Endometrium (tissue), 2 donors: ENCODE measurements at regions not wholly inside any gene's neighbourhood (a gene's known extent, or its start where the extent isn't known, plus 50 kb on each side); places are given as distances from the start of the nearest gene placed in this dataset.
"Not testable (repeated sequence)": the region's sequence is repeated elsewhere in the genome, so short reads cannot be mapped to it uniquely, and the experiment has no call there.

Experiments
- FAIRE-seq: peaks from 2 replicates; lab custom pipeline; 2012; peaks lifted over from hg19 to GRCh38; lab: Jason Lieb, UNC
- donor health status: control.
- donor health status: control.

GRCh38 chr2:183630964-183631363, 506.7 kb downstream of the NUP35 start:
- no peak for FAIRE-seq

GRCh38 chr2:183656121-183656520, 531.9 kb downstream of the NUP35 start:
- FAIRE-seq = no peak

GRCh38 chr2:183665425-183665824, 541.2 kb downstream of the NUP35 start:
- FAIRE-seq = no peak

GRCh38 chr2:183666031-183666430, 541.8 kb downstream of the NUP35 start:
- FAIRE-seq = peak; percentile 72

- no peak for FAIRE-seq
Observed at GRCh38 chr2:183671233-183671632, 547.0 kb downstream of the NUP35 start.

- no peak for FAIRE-seq
Observed at GRCh38 chr2:183678908-183679307, 554.7 kb downstream of the NUP35 start.

GRCh38 chr2:183680573-183680972, 556.3 kb downstream of the NUP35 start:
- FAIRE-seq = no peak

- FAIRE-seq = peak; percentile 51
Observed at GRCh38 chr2:183684686-183685085, 560.4 kb downstream of the NUP35 start.

GRCh38 chr2:183696028-183696427, 571.8 kb downstream of the NUP35 start:
- no peak for FAIRE-seq

- FAIRE-seq = no peak
Observed at GRCh38 chr2:183709829-183710228, 585.6 kb downstream of the NUP35 start.

- no peak for FAIRE-seq
Observed at GRCh38 chr2:183718246-183718645, 594.0 kb downstream of the NUP35 start.

GRCh38 chr2:183723278-183723677, 599.0 kb downstream of the NUP35 start:
- FAIRE-seq = no peak

- FAIRE-seq = no peak
Observed at GRCh38 chr2:183729380-183729779, 605.1 kb downstream of the NUP35 start.

- no peak for FAIRE-seq
Observed at GRCh38 chr2:183740241-183740640, 616.0 kb downstream of the NUP35 start.

GRCh38 chr2:183752571-183752970, 628.3 kb downstream of the NUP35 start:
- no peak for FAIRE-seq

GRCh38 chr2:183759033-183759432, 634.8 kb downstream of the NUP35 start:
- FAIRE-seq = no peak

- FAIRE-seq = no peak
Observed at GRCh38 chr2:183773775-183774174, 649.5 kb downstream of the NUP35 start.

- no peak for FAIRE-seq
Observed at GRCh38 chr2:183780072-183780471, 655.8 kb downstream of the NUP35 start.

GRCh38 chr2:183782436-183782835, 658.2 kb downstream of the NUP35 start:
- no peak for FAIRE-seq

GRCh38 chr2:183788796-183789195, 664.6 kb downstream of the NUP35 start:
- FAIRE-seq = not testable (repeated sequence)

- not testable (repeated sequence) for FAIRE-seq
Observed at GRCh38 chr2:183792165-183792924, 668.1 kb downstream of the NUP35 start.

- FAIRE-seq = no peak
Observed at GRCh38 chr2:183798535-183798934, 674.3 kb downstream of the NUP35 start.

- FAIRE-seq = no peak
Observed at GRCh38 chr2:183799761-183800160, 675.5 kb downstream of the NUP35 start.

GRCh38 chr2:183803596-183803995, 679.4 kb downstream of the NUP35 start:
- FAIRE-seq = no peak
